Gastroesophageal sphincter (tissue), 3 donors: ENCODE measurements at regions not wholly inside any gene's neighbourhood (a gene's known extent, or its start where the extent isn't known, plus 50 kb on each side); places are given as distances from the start of the nearest gene placed in this dataset.

Experiments used
- CTCF ChIP-seq, 4 experiments: fragments of 200-600 bp in 2 of 4; fragments of 450-650 bp in 2 of 4; sonication (generic) in 1 of 4; IDR thresholded peaks; one replicate each; pipeline ENCODE4 v1.5.1; 2017 to 2019; ENCODE audit warnings: antibody characterized with exemption in 4 of 4, mild to moderate bottlenecking in 2 of 4, moderate library complexity in 2 of 4
- EP300 ChIP-seq: sonication (generic); formaldehyde crosslinking; IDR thresholded peaks from one replicate; pipeline ENCODE4 v1.6.1; 2017; ENCODE audit warnings: antibody characterized with exemption, mild to moderate bottlenecking
- POLR2A ChIP-seq, 2 donors: fragments of 450-650 bp; IDR thresholded peaks; one replicate each; pipeline ENCODE4 v1.6.1; 2017; ENCODE audit warnings: antibody characterized with exemption in 2 of 2, mild to moderate bottlenecking in 2 of 2, moderate library complexity in 1 of 2
- POLR2AphosphoS5 ChIP-seq: sonication (generic); formaldehyde crosslinking; IDR thresholded peaks from one replicate; pipeline ENCODE4 v1.6.1; 2017; ENCODE audit warnings: antibody characterized with exemption

DNA sequence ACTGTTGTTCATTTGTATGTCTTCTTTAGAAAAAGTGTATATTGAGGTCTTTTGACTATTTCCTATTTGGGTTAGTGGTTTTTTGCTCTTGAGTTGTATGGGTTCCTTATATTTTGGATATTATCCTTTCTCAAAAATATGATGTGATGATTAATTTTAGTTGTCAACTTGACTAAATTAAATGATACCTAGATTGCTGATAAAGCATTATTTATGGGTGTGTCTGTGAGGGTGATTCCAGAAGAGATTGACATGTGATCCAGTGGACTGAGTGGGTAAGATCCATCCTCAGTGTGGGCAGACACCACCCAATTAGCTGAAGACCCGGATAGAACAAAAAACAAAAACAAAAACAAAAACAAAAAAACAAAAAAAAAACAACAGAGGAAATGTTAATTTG is 115.1 kb upstream of the KIF2A start:
- TF ChIP-seq CTCF (IDR thresholded peaks at IDR 0.05) (no peak), POLR2A (IDR thresholded peaks at IDR 0.05) (no peak), EP300 (no peak), POLR2AphosphoS5 (no peak)
